GM23338 (cell line): ENCODE measurements at regions not wholly inside any gene's neighbourhood (a gene's known extent, or its start where the extent isn't known, plus 50 kb on each side); places are given as distances from the start of the nearest gene placed in this dataset.

Experiments used
- ATAC-seq: fragments of 200-7000 bp; cut with Tn5 transposase; 3 replicates; pipeline ENCODE4 v1.9.1; 2020
- DNase-seq: peaks from one replicate; pipeline ENCODE4 v3.0.0-alpha.2; 2015; ENCODE audit warnings: low spot score
- H2AFZ ChIP-seq: fragments of 200-600 bp; sonication (generic); 2 replicates; pipeline ENCODE4 v1.8.0; 2016; ENCODE audit warnings: antibody characterized with exemption, mild to moderate bottlenecking, moderate library complexity
- H3F3A ChIP-seq: fragments of 200-600 bp; sonication (generic); replicated peaks from 2 replicates; pipeline ENCODE4 v1.8.0; 2017; ENCODE audit warnings: antibody characterized with exemption, mixed run types, low read depth
- H3K27ac ChIP-seq: fragments of 200-600 bp; sonication (generic); 2 replicates; pipeline ENCODE4 v1.6.1; 2016; ENCODE audit warnings: low read depth
- H3K27me3 ChIP-seq: fragments of 200-600 bp; sonication (generic); 2 replicates; pipeline ENCODE4 v1.8.0; 2016; ENCODE audit warnings: mild to moderate bottlenecking, mixed run types, moderate library complexity; ENCODE audit not compliant: insufficient read depth
- H3K36me3 ChIP-seq: fragments of 200-600 bp; sonication (generic); 2 replicates; pipeline ENCODE4 v1.8.0; 2016; ENCODE audit warnings: mild to moderate bottlenecking; ENCODE audit not compliant: insufficient read depth
- H3K4me1 ChIP-seq: fragments of 200-600 bp; sonication (generic); 2 replicates; pipeline ENCODE4 v1.8.0; 2016; ENCODE audit warnings: mild to moderate bottlenecking, moderate library complexity; ENCODE audit not compliant: insufficient read depth
- H3K4me2 ChIP-seq: fragments of 200-600 bp; sonication (generic); 2 replicates; pipeline ENCODE4 v1.7.1; 2017; ENCODE audit warnings: mixed run types
- H3K4me3 ChIP-seq: fragments of 200-600 bp; sonication (generic); 2 replicates; pipeline ENCODE4 v1.6.1; 2016; ENCODE audit warnings: mixed run types
- H3K79me2 ChIP-seq: fragments of 200-600 bp; sonication (generic); replicated peaks from 2 replicates; pipeline ENCODE4 v1.8.0; 2017; ENCODE audit warnings: mild to moderate bottlenecking; ENCODE audit not compliant: insufficient read depth
- H3K9me2 ChIP-seq: fragments of 200-600 bp; sonication (generic); 2 replicates; pipeline ENCODE4 v1.8.0; 2017; ENCODE audit not compliant: insufficient read depth
- H4K20me1 ChIP-seq: fragments of 200-600 bp; sonication (generic); replicated peaks from 2 replicates; pipeline ENCODE4 v1.8.0; 2017; ENCODE audit warnings: mild to moderate bottlenecking; ENCODE audit not compliant: insufficient read depth
- H3K27ac Mint-ChIP-seq: 2 replicates; pipeline ENCODE4 v1.8.0; 2020; ENCODE audit warnings: inconsistent platforms, mild to moderate bottlenecking, moderate library complexity, mixed read lengths
- H3K27me3 Mint-ChIP-seq: 3 replicates; pipeline ENCODE4 v1.8.0; 2022; ENCODE audit warnings: low read depth, mild to moderate bottlenecking, moderate library complexity, mixed read lengths, inconsistent platforms; ENCODE audit not compliant: insufficient read depth, poor library complexity
- H3K36me3 Mint-ChIP-seq: 3 replicates; pipeline ENCODE4 v1.8.0; 2021; ENCODE audit warnings: low read depth, mild to moderate bottlenecking, inconsistent platforms, moderate library complexity, mixed read lengths
- H3K4me1 Mint-ChIP-seq: 3 replicates; pipeline ENCODE4 v1.8.0; 2020; ENCODE audit warnings: mild to moderate bottlenecking, inconsistent platforms, mixed read lengths
- H3K4me3 Mint-ChIP-seq: 3 replicates; pipeline ENCODE4 v1.8.0; 2021; ENCODE audit warnings: moderate library complexity, mild to moderate bottlenecking, inconsistent platforms, mixed read lengths
- H3K9me3 Mint-ChIP-seq: 3 replicates; pipeline ENCODE4 v1.8.0; 2020; ENCODE audit warnings: moderate library complexity, mild to moderate bottlenecking, inconsistent platforms, mixed read lengths
- CTCF ChIP-seq, 2 experiments: fragments of 200-600 bp in 1 of 2; sonication (generic) in 1 of 2; conservative IDR thresholded peaks; 2 replicates each; pipeline versions ENCODE4 v1.5.1 to v1.6.1; 2016 to 2017; ENCODE audit warnings: antibody characterized with exemption in 2 of 2, low read depth in 2 of 2, mild to moderate bottlenecking in 2 of 2, moderate library complexity in 1 of 2
- EZH2 ChIP-seq: fragments of 200-600 bp; sonication (generic); IDR thresholded peaks from one replicate; pipeline ENCODE4 v1.8.0; 2017; ENCODE audit warnings: antibody characterized with exemption, mild to moderate bottlenecking, low read depth; ENCODE audit not compliant: unreplicated experiment
- EZH2phosphoT487 ChIP-seq: fragments of 200-600 bp; sonication (generic); IDR thresholded peaks from one replicate; pipeline ENCODE4 v1.8.1; 2018; ENCODE audit warnings: antibody characterized with exemption; ENCODE audit not compliant: unreplicated experiment
- JUNB ChIP-seq: IDR thresholded peaks from one replicate; pipeline ENCODE4 v1.6.1; 2016; ENCODE audit warnings: antibody characterized with exemption; ENCODE audit not compliant: unreplicated experiment
- NANOG ChIP-seq: IDR thresholded peaks from 2 replicates; pipeline ENCODE4 v1.6.1; 2016; ENCODE audit warnings: antibody characterized with exemption, borderline replicate concordance
- POLR2AphosphoS5 ChIP-seq: IDR thresholded peaks from 2 replicates; pipeline ENCODE4 v1.6.1; 2016; ENCODE audit warnings: antibody characterized with exemption, low read depth
- ZNF114 ChIP-seq: fragments of 250-450 bp; sonication (Bioruptor Pico); IDR thresholded peaks from 2 replicates; pipeline ENCODE4 v1.5.0; 2020; ENCODE audit warnings: mild to moderate bottlenecking, moderate library complexity
- ZNF331 ChIP-seq: fragments of 250-450 bp; sonication (Bioruptor Pico); IDR thresholded peaks from 2 replicates; pipeline ENCODE4 v1.5.0; 2020; ENCODE audit warnings: low read depth, mild to moderate bottlenecking, moderate library complexity
- TF ChIP-seq, protein P1 (sequence below): fragments of 250-450 bp; sonication (Bioruptor Pico); IDR thresholded peaks from 2 replicates; pipeline ENCODE4 v1.5.0; 2020; ENCODE audit warnings: mild to moderate bottlenecking, moderate library complexity
- TF ChIP-seq, protein P2 (sequence below): IDR thresholded peaks from 2 replicates; pipeline ENCODE4 v1.6.1; 2016; ENCODE audit warnings: antibody characterized with exemption

GRCh38 chr3:18489939-18490338, 64.8 kb upstream of the SATB1 start:
- peaks cover 1% of the 10 kb centered on the region; the same call in 1 of the 2 replicates for H3K4me1 ChIP-seq
- ATAC-seq = no peak
- no peak overlapping the region for H3K4me2 ChIP-seq
- DNase-seq = no peak
- no peaks in the 10 kb centered on the region for H3K27me3 Mint-ChIP-seq
- H3K36me3 ChIP-seq = no peaks in the 10 kb centered on the region
- H3K4me3 Mint-ChIP-seq = no peak overlapping the region
- H3F3A ChIP-seq = no peaks in the 10 kb centered on the region
- no peak overlapping the region for H2AFZ ChIP-seq
- no peaks in the 10 kb centered on the region for H3K27me3 ChIP-seq
- H3K9me2 ChIP-seq = no peaks in the 10 kb centered on the region
- no peaks in the 10 kb centered on the region for H4K20me1 ChIP-seq
- H3K4me1 Mint-ChIP-seq = peaks cover 5% of the 10 kb centered on the region
- H3K36me3 Mint-ChIP-seq = no peaks in the 10 kb centered on the region
- H3K27ac ChIP-seq = no peak overlapping the region
- no peak overlapping the region for H3K27ac Mint-ChIP-seq
- no peaks in the 10 kb centered on the region for H3K9me3 Mint-ChIP-seq
- no peaks in the 10 kb centered on the region for H3K79me2 ChIP-seq
- no peak for TF ChIP-seq POLR2AphosphoS5
- no peak for TF ChIP-seq EZH2phosphoT487
- TF ChIP-seq, protein P1, sequence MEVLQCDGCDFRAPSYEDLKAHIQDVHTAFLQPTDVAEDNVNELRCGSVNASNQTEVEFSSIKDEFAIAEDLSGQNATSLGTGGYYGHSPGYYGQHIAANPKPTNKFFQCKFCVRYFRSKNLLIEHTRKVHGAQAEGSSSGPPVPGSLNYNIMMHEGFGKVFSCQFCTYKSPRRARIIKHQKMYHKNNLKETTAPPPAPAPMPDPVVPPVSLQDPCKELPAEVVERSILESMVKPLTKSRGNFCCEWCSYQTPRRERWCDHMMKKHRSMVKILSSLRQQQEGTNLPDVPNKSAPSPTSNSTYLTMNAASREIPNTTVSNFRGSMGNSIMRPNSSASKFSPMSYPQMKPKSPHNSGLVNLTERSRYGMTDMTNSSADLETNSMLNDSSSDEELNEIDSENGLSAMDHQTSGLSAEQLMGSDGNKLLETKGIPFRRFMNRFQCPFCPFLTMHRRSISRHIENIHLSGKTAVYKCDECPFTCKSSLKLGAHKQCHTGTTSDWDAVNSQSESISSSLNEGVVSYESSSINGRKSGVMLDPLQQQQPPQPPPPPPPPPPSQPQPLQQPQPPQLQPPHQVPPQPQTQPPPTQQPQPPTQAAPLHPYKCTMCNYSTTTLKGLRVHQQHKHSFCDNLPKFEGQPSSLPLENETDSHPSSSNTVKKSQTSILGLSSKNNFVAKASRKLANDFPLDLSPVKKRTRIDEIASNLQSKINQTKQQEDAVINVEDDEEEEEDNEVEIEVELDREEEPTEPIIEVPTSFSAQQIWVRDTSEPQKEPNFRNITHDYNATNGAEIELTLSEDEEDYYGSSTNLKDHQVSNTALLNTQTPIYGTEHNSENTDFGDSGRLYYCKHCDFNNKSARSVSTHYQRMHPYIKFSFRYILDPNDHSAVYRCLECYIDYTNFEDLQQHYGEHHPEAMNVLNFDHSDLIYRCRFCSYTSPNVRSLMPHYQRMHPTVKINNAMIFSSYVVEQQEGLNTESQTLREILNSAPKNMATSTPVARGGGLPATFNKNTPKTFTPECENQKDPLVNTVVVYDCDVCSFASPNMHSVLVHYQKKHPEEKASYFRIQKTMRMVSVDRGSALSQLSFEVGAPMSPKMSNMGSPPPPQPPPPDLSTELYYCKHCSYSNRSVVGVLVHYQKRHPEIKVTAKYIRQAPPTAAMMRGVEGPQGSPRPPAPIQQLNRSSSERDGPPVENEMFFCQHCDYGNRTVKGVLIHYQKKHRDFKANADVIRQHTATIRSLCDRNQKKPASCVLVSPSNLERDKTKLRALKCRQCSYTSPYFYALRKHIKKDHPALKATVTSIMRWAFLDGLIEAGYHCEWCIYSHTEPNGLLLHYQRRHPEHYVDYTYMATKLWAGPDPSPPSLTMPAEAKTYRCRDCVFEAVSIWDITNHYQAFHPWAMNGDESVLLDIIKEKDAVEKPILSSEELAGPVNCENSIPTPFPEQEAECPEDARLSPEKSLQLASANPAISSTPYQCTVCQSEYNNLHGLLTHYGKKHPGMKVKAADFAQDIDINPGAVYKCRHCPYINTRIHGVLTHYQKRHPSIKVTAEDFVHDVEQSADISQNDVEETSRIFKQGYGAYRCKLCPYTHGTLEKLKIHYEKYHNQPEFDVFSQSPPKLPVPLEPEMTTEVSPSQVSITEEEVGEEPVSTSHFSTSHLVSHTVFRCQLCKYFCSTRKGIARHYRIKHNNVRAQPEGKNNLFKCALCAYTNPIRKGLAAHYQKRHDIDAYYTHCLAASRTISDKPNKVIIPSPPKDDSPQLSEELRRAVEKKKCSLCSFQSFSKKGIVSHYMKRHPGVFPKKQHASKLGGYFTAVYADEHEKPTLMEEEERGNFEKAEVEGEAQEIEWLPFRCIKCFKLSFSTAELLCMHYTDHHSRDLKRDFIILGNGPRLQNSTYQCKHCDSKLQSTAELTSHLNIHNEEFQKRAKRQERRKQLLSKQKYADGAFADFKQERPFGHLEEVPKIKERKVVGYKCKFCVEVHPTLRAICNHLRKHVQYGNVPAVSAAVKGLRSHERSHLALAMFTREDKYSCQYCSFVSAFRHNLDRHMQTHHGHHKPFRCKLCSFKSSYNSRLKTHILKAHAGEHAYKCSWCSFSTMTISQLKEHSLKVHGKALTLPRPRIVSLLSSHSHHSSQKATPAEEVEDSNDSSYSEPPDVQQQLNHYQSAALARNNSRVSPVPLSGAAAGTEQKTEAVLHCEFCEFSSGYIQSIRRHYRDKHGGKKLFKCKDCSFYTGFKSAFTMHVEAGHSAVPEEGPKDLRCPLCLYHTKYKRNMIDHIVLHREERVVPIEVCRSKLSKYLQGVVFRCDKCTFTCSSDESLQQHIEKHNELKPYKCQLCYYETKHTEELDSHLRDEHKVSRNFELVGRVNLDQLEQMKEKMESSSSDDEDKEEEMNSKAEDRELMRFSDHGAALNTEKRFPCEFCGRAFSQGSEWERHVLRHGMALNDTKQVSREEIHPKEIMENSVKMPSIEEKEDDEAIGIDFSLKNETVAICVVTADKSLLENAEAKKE = no peak
- TF ChIP-seq CTCF (conservative IDR thresholded peaks at IDR 0.05; ENCODE audit: low read depth in 2 of 2) = no peak
- TF ChIP-seq EZH2 = no peak
- no peak for TF ChIP-seq NANOG
- TF ChIP-seq ZNF114 (CRISPR knock-in tag) = no peak
- TF ChIP-seq, protein P2, sequence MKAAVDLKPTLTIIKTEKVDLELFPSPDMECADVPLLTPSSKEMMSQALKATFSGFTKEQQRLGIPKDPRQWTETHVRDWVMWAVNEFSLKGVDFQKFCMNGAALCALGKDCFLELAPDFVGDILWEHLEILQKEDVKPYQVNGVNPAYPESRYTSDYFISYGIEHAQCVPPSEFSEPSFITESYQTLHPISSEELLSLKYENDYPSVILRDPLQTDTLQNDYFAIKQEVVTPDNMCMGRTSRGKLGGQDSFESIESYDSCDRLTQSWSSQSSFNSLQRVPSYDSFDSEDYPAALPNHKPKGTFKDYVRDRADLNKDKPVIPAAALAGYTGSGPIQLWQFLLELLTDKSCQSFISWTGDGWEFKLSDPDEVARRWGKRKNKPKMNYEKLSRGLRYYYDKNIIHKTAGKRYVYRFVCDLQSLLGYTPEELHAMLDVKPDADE = no peak
- no peak for TF ChIP-seq JUNB
- no peak for TF ChIP-seq ZNF331 (CRISPR knock-in tag)
- H3K4me3 ChIP-seq = no peak overlapping the region
